CMK (cell line): ENCODE measurements at regions not wholly inside any gene's neighbourhood (a gene's known extent, or its start where the extent isn't known, plus 50 kb on each side); places are given as distances from the start of the nearest gene placed in this dataset.
"Not testable (repeated sequence)": the region's sequence is repeated elsewhere in the genome, so short reads cannot be mapped to it uniquely, and the experiment has no call there.

Source experiments
- DNase-seq: peaks from one replicate; pipeline ENCODE4 v3.0.0-alpha.2; 2010; ENCODE audit warnings: low read depth

- DNase-seq: no peak
Observed at GRCh38 chr3:182138393-182138792, 426.7 kb downstream of the SOX2 start.

GRCh38 chr3:182139627-182140357 lies 428.1 kb downstream of the SOX2 start:
- DNase-seq: no peak

GRCh38 chr3:182142928-182143327 lies 431.2 kb downstream of the SOX2 start:
- DNase-seq: no peak

- no peak for DNase-seq
Observed at GRCh38 chr3:182143903-182144302, 432.2 kb downstream of the SOX2 start.

- DNase-seq: no peak
Observed at GRCh38 chr3:182148360-182148759, 436.6 kb downstream of the SOX2 start.

GRCh38 chr3:182149594-182149993 lies 437.9 kb downstream of the SOX2 start:
- no peak for DNase-seq

- DNase-seq: not testable (repeated sequence)
Observed at GRCh38 chr3:182156326-182156725, 444.6 kb downstream of the SOX2 start.

- DNase-seq: no peak
Observed at GRCh38 chr3:182165234-182165633, 453.5 kb downstream of the SOX2 start.

- no peak for DNase-seq
Observed at GRCh38 chr3:182172534-182172933, 460.8 kb downstream of the SOX2 start.

GRCh38 chr3:182178488-182179200 lies 466.9 kb downstream of the SOX2 start:
- no peak for DNase-seq

GRCh38 chr3:182179631-182180030 lies 467.9 kb downstream of the SOX2 start:
- no peak for DNase-seq

GRCh38 chr3:182180654-182181385 lies 469.1 kb downstream of the SOX2 start:
- no peak for DNase-seq

GRCh38 chr3:182182531-182182968 lies 470.8 kb downstream of the SOX2 start:
- DNase-seq: no peak

GRCh38 chr3:182183716-182184430 lies 472.1 kb downstream of the SOX2 start:
- no peak for DNase-seq

GRCh38 chr3:182185313-182185712 lies 473.6 kb downstream of the SOX2 start:
- DNase-seq: no peak

- no peak for DNase-seq
Observed at GRCh38 chr3:182190056-182190455, 478.3 kb downstream of the SOX2 start.

- DNase-seq: no peak
Observed at GRCh38 chr3:182198345-182198744, 486.6 kb downstream of the SOX2 start.

GRCh38 chr3:182201456-182202168 lies 489.9 kb downstream of the SOX2 start:
- no peak for DNase-seq

GRCh38 chr3:182212479-182213076 lies 500.9 kb downstream of the SOX2 start:
- no peak for DNase-seq

GRCh38 chr3:182214416-182214815 lies 502.7 kb downstream of the SOX2 start:
- DNase-seq: no peak

- no peak for DNase-seq
Observed at GRCh38 chr3:182215881-182216280, 504.2 kb downstream of the SOX2 start.
